BLaER1 (cell line): ENCODE measurements at regions not wholly inside any gene's neighbourhood (a gene's known extent, or its start where the extent isn't known, plus 50 kb on each side); places are given as distances from the start of the nearest gene placed in this dataset.
A peak's percentile ranks its signal among the peaks of the same experiment; 100 is the strongest.
"Not testable (repeated sequence)": the region's sequence is repeated elsewhere in the genome, so short reads cannot be mapped to it uniquely, and the experiment has no call there.

Experiments used
- H3K27ac ChIP-seq: shearing (Covaris generic); formaldehyde crosslinking; 2 replicates; pipeline ENCODE4 v1.8.1; 2022
- H3K27me3 ChIP-seq: shearing (Covaris generic); formaldehyde crosslinking; 2 replicates; pipeline ENCODE4 v1.8.1; 2022
- H3K36me3 ChIP-seq: shearing (Covaris generic); formaldehyde crosslinking; 2 replicates; pipeline ENCODE4 v1.8.1; 2022
- H3K4me1 ChIP-seq: shearing (Covaris generic); formaldehyde crosslinking; 2 replicates; pipeline ENCODE4 v1.8.1; 2022
- H3K4me2 ChIP-seq: shearing (Covaris generic); formaldehyde crosslinking; 2 replicates; pipeline ENCODE4 v1.8.1; 2022
- H3K4me3 ChIP-seq: shearing (Covaris generic); formaldehyde crosslinking; 2 replicates; pipeline ENCODE4 v1.8.1; 2022
- H3K9ac ChIP-seq: shearing (Covaris generic); formaldehyde crosslinking; 2 replicates; pipeline ENCODE4 v1.8.1; 2022
- H3K9me3 ChIP-seq: shearing (Covaris generic); formaldehyde crosslinking; 2 replicates; pipeline ENCODE4 v1.8.1; 2022
- H4K20me1 ChIP-seq: shearing (Covaris generic); formaldehyde crosslinking; 2 replicates; pipeline ENCODE4 v1.8.1; 2022
- Cebpa-rat ChIP-seq: shearing (Covaris generic); IDR thresholded peaks from 2 replicates; pipeline ENCODE4 v1.8.1; 2022

- H3K9me3 ChIP-seq, result no peaks in the 10 kb centered on the region
- H3K4me3 ChIP-seq, result no peak overlapping the region
- no peaks in the 10 kb centered on the region for H4K20me1 ChIP-seq
- H3K4me2 ChIP-seq, result peak overlapping the region; percentile 95
- no peak for TF ChIP-seq Cebpa-rat
- peaks cover 95% of the 10 kb centered on the region for H3K4me1 ChIP-seq
- H3K27ac ChIP-seq, result no peak overlapping the region
- H3K27me3 ChIP-seq, result no peaks in the 10 kb centered on the region
- H3K9ac ChIP-seq, result peak overlapping the region; percentile 30; the same call in 1 of the 2 replicates
- H3K36me3 ChIP-seq, result no peaks in the 10 kb centered on the region
These were observed 67.3 kb upstream of the CCDC167 start for GRCh38 chr6:37566950-37567349.

DNA sequence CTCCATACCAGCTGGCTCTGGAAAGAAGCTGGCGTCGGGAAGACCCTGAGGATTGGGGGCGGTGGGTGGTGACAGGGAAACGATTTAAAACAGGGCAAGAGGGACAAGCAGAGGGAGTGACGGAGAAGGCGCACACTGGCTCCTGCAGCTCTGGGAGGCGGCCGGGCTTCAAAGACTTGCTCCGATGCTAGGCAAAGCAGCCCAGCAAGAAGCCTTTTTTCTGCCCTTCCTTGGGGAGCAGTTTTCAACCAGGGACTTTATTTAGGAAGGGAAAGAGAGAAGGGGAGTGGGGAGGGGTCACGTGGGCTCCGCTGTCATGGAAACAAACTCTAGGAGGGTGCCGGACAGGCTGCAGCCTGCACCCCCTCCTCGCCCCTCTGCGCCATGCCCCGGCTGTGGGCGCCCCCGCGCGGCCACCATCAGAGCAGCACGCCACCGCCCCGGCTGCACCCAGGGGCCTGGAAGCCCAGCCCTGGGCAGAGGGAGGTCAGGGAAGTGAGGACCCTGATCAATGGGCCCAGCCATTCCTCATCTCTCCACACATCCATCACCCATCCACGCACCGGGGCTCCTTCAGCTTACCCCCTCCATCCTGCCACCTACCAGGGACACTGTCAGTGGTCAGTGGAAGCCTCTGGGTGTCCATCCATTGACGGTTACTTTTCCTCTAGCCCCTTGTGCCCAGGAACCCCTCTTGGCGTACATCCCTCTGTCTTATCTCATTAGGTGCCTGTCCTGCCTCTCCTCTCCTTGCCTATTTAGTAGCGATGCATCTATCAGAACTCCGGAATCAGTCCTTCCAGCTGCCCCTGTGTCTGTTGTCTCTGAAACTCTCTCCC, 66.6 kb upstream of the CCDC167 start:
- peak overlapping the region; percentile 24; the same call in 1 of the 2 replicates for H3K27ac ChIP-seq
- peak overlapping the region; percentile 61 for H3K4me3 ChIP-seq
- peak overlapping the region; percentile 46; the same call in 1 of the 2 replicates for H3K9ac ChIP-seq
- no peaks in the 10 kb centered on the region for H4K20me1 ChIP-seq
- H3K4me2 ChIP-seq, result peak overlapping the region; percentile 95
- H3K27me3 ChIP-seq, result no peaks in the 10 kb centered on the region
- H3K36me3 ChIP-seq, result no peaks in the 10 kb centered on the region
- H3K9me3 ChIP-seq, result no peaks in the 10 kb centered on the region
- peaks cover 100% of the 10 kb centered on the region for H3K4me1 ChIP-seq
- no peak for TF ChIP-seq Cebpa-rat

- no peaks in the 10 kb centered on the region for H3K36me3 ChIP-seq
- H3K9ac ChIP-seq, result peak overlapping the region; percentile 46; the same call in 1 of the 2 replicates
- H3K4me2 ChIP-seq, result peak overlapping the region; percentile 95
- peak overlapping the region; percentile 24; the same call in 1 of the 2 replicates for H3K27ac ChIP-seq
- H3K4me3 ChIP-seq, result peak overlapping the region; percentile 61
- H3K27me3 ChIP-seq, result no peaks in the 10 kb centered on the region
- no peaks in the 10 kb centered on the region for H3K9me3 ChIP-seq
- peaks cover 100% of the 10 kb centered on the region for H3K4me1 ChIP-seq
- H4K20me1 ChIP-seq, result no peaks in the 10 kb centered on the region
- no peak for TF ChIP-seq Cebpa-rat
These were observed 65.8 kb upstream of the CCDC167 start for GRCh38 chr6:37565267-37566110.

GRCh38 chr6:37562926-37563288, 63.2 kb upstream of the CCDC167 start:
- not testable (repeated sequence) for H3K4me3 ChIP-seq, H3K9ac ChIP-seq, H3K9me3 ChIP-seq, H3K27ac ChIP-seq, H3K36me3 ChIP-seq, H4K20me1 ChIP-seq, H3K27me3 ChIP-seq
- Histone ChIP-seq H3K4me1 (peaks cover 100% of the 10 kb centered on the region), H3K4me2 (0 out of 2 replicates have a peak overlapping the region, but pooled peaks have one; percentile 95)

- peaks cover 100% of the 10 kb centered on the region for H3K4me1 ChIP-seq
- H3K4me3 ChIP-seq, result no peak overlapping the region
- H3K36me3 ChIP-seq, result no peaks in the 10 kb centered on the region
- no peaks in the 10 kb centered on the region for H3K27me3 ChIP-seq
- no peak overlapping the region for H3K27ac ChIP-seq
- TF ChIP-seq Cebpa-rat, result no peak
- no peaks in the 10 kb centered on the region for H3K9me3 ChIP-seq
- no peak overlapping the region for H3K9ac ChIP-seq
- no peaks in the 10 kb centered on the region for H4K20me1 ChIP-seq
- peak overlapping the region; percentile 87 for H3K4me2 ChIP-seq
These were observed 61.7 kb upstream of the CCDC167 start for GRCh38 chr6:37561361-37561760.

- Histone ChIP-seq H4K20me1 (no peaks in the 10 kb centered on the region), H3K27ac (no peak overlapping the region), H3K4me1 (peaks cover 100% of the 10 kb centered on the region)
These were observed 61.0 kb upstream of the CCDC167 start for GRCh38 chr6:37560737-37561103.

GRCh38 chr6:37559501-37559900, 59.8 kb upstream of the CCDC167 start:
- Histone ChIP-seq H3K27me3 (no peaks in the 10 kb centered on the region), H3K4me3 (no peak overlapping the region), H3K9me3 (no peaks in the 10 kb centered on the region), H3K4me1 (peaks cover 100% of the 10 kb centered on the region), H3K36me3 (no peaks in the 10 kb centered on the region), H3K4me2 (peak overlapping the region; percentile 87), H3K9ac (peak overlapping the region; percentile 11; the same call in 1 of the 2 replicates), H3K27ac (0 out of 2 replicates have a peak overlapping the region, but pooled peaks have one; percentile 5), H4K20me1 (no peaks in the 10 kb centered on the region)
- no peak for TF ChIP-seq Cebpa-rat

More at GRCh38 chr6:37560737-37561103, 61.0 kb upstream of the CCDC167 start:
- Histone ChIP-seq H3K9ac (no peak overlapping the region), H3K9me3 (no peaks in the 10 kb centered on the region), H3K27me3 (no peaks in the 10 kb centered on the region), H3K36me3 (no peaks in the 10 kb centered on the region), H3K4me2 (peak overlapping the region; percentile 87), H3K4me3 (no peak overlapping the region)
- TF ChIP-seq Cebpa-rat, result no peak

GRCh38 chr6:37559050-37559449, 59.4 kb upstream of the CCDC167 start:
- Histone ChIP-seq H3K36me3 (no peaks in the 10 kb centered on the region), H3K27ac (0 out of 2 replicates have a peak overlapping the region, but pooled peaks have one; percentile 5), H3K4me2 (peak overlapping the region; percentile 87), H3K27me3 (no peaks in the 10 kb centered on the region), H3K9ac (peak overlapping the region; percentile 11; the same call in 1 of the 2 replicates), H3K4me3 (no peak overlapping the region), H3K9me3 (no peaks in the 10 kb centered on the region), H4K20me1 (no peaks in the 10 kb centered on the region), H3K4me1 (peaks cover 100% of the 10 kb centered on the region)
- TF ChIP-seq Cebpa-rat, result no peak

- no peaks in the 10 kb centered on the region for H3K36me3 ChIP-seq
- H3K4me3 ChIP-seq, result no peak overlapping the region
- H3K4me1 ChIP-seq, result peaks cover 100% of the 10 kb centered on the region
- no peak overlapping the region for H3K9ac ChIP-seq
- peak overlapping the region; percentile 87 for H3K4me2 ChIP-seq
- no peaks in the 10 kb centered on the region for H3K27me3 ChIP-seq
- H3K27ac ChIP-seq, result 0 out of 2 replicates have a peak overlapping the region, but pooled peaks have one; percentile 73
- no peak for TF ChIP-seq Cebpa-rat
- no peaks in the 10 kb centered on the region for H4K20me1 ChIP-seq
- no peaks in the 10 kb centered on the region for H3K9me3 ChIP-seq
These were observed 59.0 kb upstream of the CCDC167 start for GRCh38 chr6:37558646-37559045.

DNA sequence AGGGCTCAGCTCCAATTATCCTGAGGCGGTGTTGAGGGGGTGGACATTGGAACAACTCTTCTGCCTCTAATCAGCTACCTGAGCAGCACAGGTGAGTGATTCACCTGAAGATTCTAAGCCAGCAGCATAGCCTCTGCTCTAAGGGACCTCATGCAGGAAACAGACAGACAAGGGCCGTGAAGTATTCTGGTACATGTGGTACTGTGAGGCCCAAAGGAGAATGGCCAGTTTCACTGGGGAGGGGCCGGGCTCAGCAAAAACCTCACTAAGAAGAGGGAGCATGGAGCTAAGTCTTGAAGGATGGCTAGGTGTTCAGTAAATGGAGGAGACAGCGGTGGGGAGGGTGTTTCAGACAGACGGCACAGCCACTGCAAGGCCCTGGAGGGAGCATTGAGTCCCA, 58.5 kb upstream of the CCDC167 start:
- Histone ChIP-seq H3K27me3 (no peaks in the 10 kb centered on the region), H3K27ac (peak overlapping the region; percentile 73; the same call in 1 of the 2 replicates), H3K4me3 (no peak overlapping the region), H3K4me1 (peaks cover 100% of the 10 kb centered on the region), H3K36me3 (no peaks in the 10 kb centered on the region), H3K4me2 (peak overlapping the region; percentile 87), H4K20me1 (no peaks in the 10 kb centered on the region), H3K9me3 (no peaks in the 10 kb centered on the region), H3K9ac (no peak overlapping the region)
- no peak for TF ChIP-seq Cebpa-rat
